ENCODE measurements at regions not wholly inside any gene's neighbourhood (a gene's known extent, or its start where the extent isn't known, plus 50 kb on each side); places are given as distances from the start of the nearest gene placed in this dataset.

- no peak for TF ChIP-seq CTCF (IDR thresholded peaks at IDR 0.05)
- no peak for TF ChIP-seq POLR2A (IDR thresholded peaks at IDR 0.05)
Measured at GRCh38 chr11:122306831-122307391, 190.9 kb upstream of the BLID start.
